Neural cell (in vitro differentiated cells): ENCODE measurements at regions not wholly inside any gene's neighbourhood (a gene's known extent, or its start where the extent isn't known, plus 50 kb on each side); places are given as distances from the start of the nearest gene placed in this dataset.

ENCODE experiments used
- CTCF ChIP-seq: fragments of 450-650 bp; IDR thresholded peaks from 2 replicates; pipeline ENCODE4 v1.5.1; 2014; ENCODE audit warnings: antibody characterized with exemption, mild to moderate bottlenecking, moderate library complexity; ENCODE audit not compliant: poor library complexity, severe bottlenecking
- EP300 ChIP-seq: fragments of 450-650 bp; conservative IDR thresholded peaks from 2 replicates; pipeline ENCODE4 v1.6.1; 2014; ENCODE audit warnings: antibody characterized with exemption, mild to moderate bottlenecking, moderate library complexity; ENCODE audit not compliant: poor library complexity, severe bottlenecking
- EZH2 ChIP-seq: fragments of 200-600, 300-800 bp; shearing (Covaris generic), sonication (generic); IDR thresholded peaks from 2 replicates; pipeline ENCODE4 v1.6.1; 2014; ENCODE audit warnings: antibody characterized with exemption, low read length, borderline replicate concordance, mild to moderate bottlenecking; ENCODE audit not compliant: insufficient read depth, poor library complexity, severe bottlenecking
- POLR2AphosphoS5 ChIP-seq: IDR thresholded peaks from 2 replicates; pipeline ENCODE4 v1.6.1; 2012
- RAD21 ChIP-seq: fragments of 450-650 bp; conservative IDR thresholded peaks from 2 replicates; pipeline ENCODE4 v1.6.1; 2014; ENCODE audit warnings: antibody characterized with exemption, mild to moderate bottlenecking, moderate library complexity
- SMC3 ChIP-seq: fragments of 450-650 bp; conservative IDR thresholded peaks from 2 replicates; pipeline ENCODE4 v1.6.1; 2014; ENCODE audit warnings: antibody characterized with exemption, mild to moderate bottlenecking, moderate library complexity; ENCODE audit not compliant: poor library complexity
- TAF1 ChIP-seq: IDR thresholded peaks from 2 replicates; pipeline ENCODE4 v1.6.1; 2012; ENCODE audit warnings: low read depth
- TF ChIP-seq, protein P1 (sequence below): IDR thresholded peaks from 2 replicates; pipeline ENCODE4 v1.6.1; 2012; ENCODE audit warnings: borderline replicate concordance

- TF ChIP-seq CTCF: no peak
- TF ChIP-seq EP300: no peak
- no peak for TF ChIP-seq EZH2
- no peak for TF ChIP-seq SMC3
- TF ChIP-seq TAF1: no peak
- no peak for TF ChIP-seq RAD21
- TF ChIP-seq, protein P1, sequence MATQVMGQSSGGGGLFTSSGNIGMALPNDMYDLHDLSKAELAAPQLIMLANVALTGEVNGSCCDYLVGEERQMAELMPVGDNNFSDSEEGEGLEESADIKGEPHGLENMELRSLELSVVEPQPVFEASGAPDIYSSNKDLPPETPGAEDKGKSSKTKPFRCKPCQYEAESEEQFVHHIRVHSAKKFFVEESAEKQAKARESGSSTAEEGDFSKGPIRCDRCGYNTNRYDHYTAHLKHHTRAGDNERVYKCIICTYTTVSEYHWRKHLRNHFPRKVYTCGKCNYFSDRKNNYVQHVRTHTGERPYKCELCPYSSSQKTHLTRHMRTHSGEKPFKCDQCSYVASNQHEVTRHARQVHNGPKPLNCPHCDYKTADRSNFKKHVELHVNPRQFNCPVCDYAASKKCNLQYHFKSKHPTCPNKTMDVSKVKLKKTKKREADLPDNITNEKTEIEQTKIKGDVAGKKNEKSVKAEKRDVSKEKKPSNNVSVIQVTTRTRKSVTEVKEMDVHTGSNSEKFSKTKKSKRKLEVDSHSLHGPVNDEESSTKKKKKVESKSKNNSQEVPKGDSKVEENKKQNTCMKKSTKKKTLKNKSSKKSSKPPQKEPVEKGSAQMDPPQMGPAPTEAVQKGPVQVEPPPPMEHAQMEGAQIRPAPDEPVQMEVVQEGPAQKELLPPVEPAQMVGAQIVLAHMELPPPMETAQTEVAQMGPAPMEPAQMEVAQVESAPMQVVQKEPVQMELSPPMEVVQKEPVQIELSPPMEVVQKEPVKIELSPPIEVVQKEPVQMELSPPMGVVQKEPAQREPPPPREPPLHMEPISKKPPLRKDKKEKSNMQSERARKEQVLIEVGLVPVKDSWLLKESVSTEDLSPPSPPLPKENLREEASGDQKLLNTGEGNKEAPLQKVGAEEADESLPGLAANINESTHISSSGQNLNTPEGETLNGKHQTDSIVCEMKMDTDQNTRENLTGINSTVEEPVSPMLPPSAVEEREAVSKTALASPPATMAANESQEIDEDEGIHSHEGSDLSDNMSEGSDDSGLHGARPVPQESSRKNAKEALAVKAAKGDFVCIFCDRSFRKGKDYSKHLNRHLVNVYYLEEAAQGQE: no peak
- TF ChIP-seq POLR2AphosphoS5: no peak
Measured at GRCh38 chr4:116328261-116328860, 757.0 kb downstream of the TRAM1L1 start.
